Breast epithelium (tissue), 4 donors: ENCODE measurements at regions not wholly inside any gene's neighbourhood (a gene's known extent, or its start where the extent isn't known, plus 50 kb on each side); places are given as distances from the start of the nearest gene placed in this dataset.
A peak's percentile ranks its signal among the peaks of the same experiment; 100 is the strongest.
"Not testable (repeated sequence)": the region's sequence is repeated elsewhere in the genome, so short reads cannot be mapped to it uniquely, and the experiment has no call there.

Experiments used
- DNase-seq, 2 donors: peaks; one replicate each; pipeline ENCODE4 v3.0.0-alpha.2; 2019; ENCODE audit warnings: low spot score in 2 of 2
- H3K27ac ChIP-seq, 2 donors: fragments of 200-600 bp; sonication (generic) in 1 of 2; one replicate each; pipeline ENCODE4 v1.5.1; 2016 to 2019; ENCODE audit warnings: mild to moderate bottlenecking in 1 of 2
- H3K27me3 ChIP-seq, 2 donors: fragments of 200-600 bp; sonication (generic) in 1 of 2; one replicate each; pipeline versions ENCODE4 v1.5.1 to v1.6.0; 2017 to 2019; ENCODE audit warnings: control low read depth in 1 of 2, mild to moderate bottlenecking in 1 of 2
- H3K36me3 ChIP-seq: fragments of 200-600 bp; one replicate; pipeline ENCODE4 v1.5.1; 2019
- H3K4me1 ChIP-seq, 2 donors: fragments of 200-600 bp; sonication (generic); one replicate each; pipeline ENCODE4 v1.5.1; 2016 to 2019; ENCODE audit warnings: control low read depth in 1 of 2
- H3K4me3 ChIP-seq, 3 donors: fragments of 200-600 bp; sonication (generic); 1 replicate in 2 of 3; 2 replicates in 1 of 3; pipeline ENCODE4 v1.5.1; 2016 to 2019; ENCODE audit warnings: mild to moderate bottlenecking in 3 of 3, moderate library complexity in 2 of 3
- H3K9me3 ChIP-seq, 2 donors: fragments of 200-600 bp; sonication (generic) in 1 of 2; one replicate each; pipeline ENCODE4 v1.5.1; 2016 to 2019; ENCODE audit warnings: control low read depth in 1 of 2
- POLR2A ChIP-seq: fragments of 450-650 bp; IDR thresholded peaks from one replicate; pipeline ENCODE4 v1.6.1; 2016; ENCODE audit warnings: antibody characterized with exemption, mild to moderate bottlenecking, moderate library complexity
- POLR2AphosphoS5 ChIP-seq, 3 donors: sonication (generic); formaldehyde crosslinking; IDR thresholded peaks; one replicate each; pipeline ENCODE4 v1.6.1; 2017; ENCODE audit warnings: antibody characterized with exemption in 3 of 3
- intact Hi-C: fragments of 100-400 bp; cut with DNase I; formaldehyde crosslinking; loops from one replicate; pipeline ENCODE4 v1.15.1; 2023; ENCODE audit warnings: low total_unique reads
- TF ChIP-seq, protein P1 (sequence below), 3 donors: fragments of 450-650 bp; IDR thresholded peaks; one replicate each; pipeline ENCODE4 v1.5.1; 2016 to 2017; ENCODE audit warnings: antibody characterized with exemption in 3 of 3, mild to moderate bottlenecking in 3 of 3, moderate library complexity in 3 of 3

DNA sequence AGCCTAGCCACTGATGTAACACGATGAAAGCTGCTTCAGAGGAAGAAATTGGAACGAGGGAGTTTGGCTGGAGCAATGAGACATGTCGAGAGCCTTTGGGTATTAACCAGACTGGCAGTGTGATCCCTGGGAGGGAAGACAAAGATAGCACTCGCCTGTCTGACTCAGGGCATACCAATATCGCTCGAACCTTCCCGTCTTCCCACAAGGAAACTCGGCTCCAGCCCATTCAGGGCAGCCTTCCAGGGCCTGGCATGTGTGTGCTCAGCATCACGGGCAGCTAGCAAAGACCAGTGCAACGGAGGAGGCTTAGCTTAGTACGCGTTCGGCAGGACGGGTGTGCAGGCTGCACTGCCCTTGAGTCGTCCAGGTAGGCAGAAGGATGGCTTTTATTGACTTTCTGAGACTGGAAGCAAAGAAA is 356.9 kb upstream of the WWC1 start:
- Histone ChIP-seq H3K27ac (no peak overlapping the region), H3K4me1 (no peaks in the 10 kb centered on the region), H3K4me3 (no peak overlapping the region), H3K9me3 (no peaks in the 10 kb centered on the region), H3K27me3 (no peaks in the 10 kb centered on the region), H3K36me3 (no peaks in the 10 kb centered on the region)
- TF ChIP-seq POLR2A (no peak), POLR2AphosphoS5 (IDR thresholded peaks at IDR 0.05) (peak in 1 of 3 donors; percentile 4)
- DNase-seq = peak in 1 of 2 donors; percentile 43
- intact Hi-C loops = no loop called here

GRCh38 chr5:167936022-167936421 is 355.4 kb upstream of the WWC1 start:
- TF ChIP-seq POLR2AphosphoS5 (IDR thresholded peaks at IDR 0.05) (no peak), POLR2A (no peak)
- TF ChIP-seq, protein P1, sequence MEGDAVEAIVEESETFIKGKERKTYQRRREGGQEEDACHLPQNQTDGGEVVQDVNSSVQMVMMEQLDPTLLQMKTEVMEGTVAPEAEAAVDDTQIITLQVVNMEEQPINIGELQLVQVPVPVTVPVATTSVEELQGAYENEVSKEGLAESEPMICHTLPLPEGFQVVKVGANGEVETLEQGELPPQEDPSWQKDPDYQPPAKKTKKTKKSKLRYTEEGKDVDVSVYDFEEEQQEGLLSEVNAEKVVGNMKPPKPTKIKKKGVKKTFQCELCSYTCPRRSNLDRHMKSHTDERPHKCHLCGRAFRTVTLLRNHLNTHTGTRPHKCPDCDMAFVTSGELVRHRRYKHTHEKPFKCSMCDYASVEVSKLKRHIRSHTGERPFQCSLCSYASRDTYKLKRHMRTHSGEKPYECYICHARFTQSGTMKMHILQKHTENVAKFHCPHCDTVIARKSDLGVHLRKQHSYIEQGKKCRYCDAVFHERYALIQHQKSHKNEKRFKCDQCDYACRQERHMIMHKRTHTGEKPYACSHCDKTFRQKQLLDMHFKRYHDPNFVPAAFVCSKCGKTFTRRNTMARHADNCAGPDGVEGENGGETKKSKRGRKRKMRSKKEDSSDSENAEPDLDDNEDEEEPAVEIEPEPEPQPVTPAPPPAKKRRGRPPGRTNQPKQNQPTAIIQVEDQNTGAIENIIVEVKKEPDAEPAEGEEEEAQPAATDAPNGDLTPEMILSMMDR (IDR thresholded peaks at IDR 0.05) = no peak
- Histone ChIP-seq H3K4me3 (no peak overlapping the region), H3K4me1 (no peaks in the 10 kb centered on the region), H3K9me3 (no peaks in the 10 kb centered on the region), H3K36me3 (no peaks in the 10 kb centered on the region), H3K27ac (no peak overlapping the region), H3K27me3 (no peaks in the 10 kb centered on the region)
- intact Hi-C loops = no loop called here
- no peak for DNase-seq

- no peak for DNase-seq
- Histone ChIP-seq H3K4me3 (no peak overlapping the region), H3K27ac (no peak overlapping the region), H3K9me3 (no peaks in the 10 kb centered on the region), H3K27me3 (no peaks in the 10 kb centered on the region), H3K36me3 (no peaks in the 10 kb centered on the region), H3K4me1 (no peaks in the 10 kb centered on the region)
- TF ChIP-seq POLR2A (no peak), POLR2AphosphoS5 (IDR thresholded peaks at IDR 0.05) (no peak)
- TF ChIP-seq, protein P1 (IDR thresholded peaks at IDR 0.05) = no peak
- intact Hi-C loops = no loop called here
Observed at GRCh38 chr5:167936944-167937634, 354.4 kb upstream of the WWC1 start.

- no peaks in the 10 kb centered on the region for H3K9me3 ChIP-seq
- TF ChIP-seq POLR2AphosphoS5 (IDR thresholded peaks at IDR 0.05) (no peak), POLR2A (no peak)
- TF ChIP-seq, protein P1 (IDR thresholded peaks at IDR 0.05) = no peak
- intact Hi-C loops = no loop called here
- no peaks in the 10 kb centered on the region for H3K36me3 ChIP-seq
- no peak overlapping the region for H3K27ac ChIP-seq
- H3K27me3 ChIP-seq = no peaks in the 10 kb centered on the region
- H3K4me3 ChIP-seq = no peak overlapping the region
- DNase-seq = no peak
- no peaks in the 10 kb centered on the region for H3K4me1 ChIP-seq
Observed at GRCh38 chr5:167937635-167937998, 353.8 kb upstream of the WWC1 start.

DNA sequence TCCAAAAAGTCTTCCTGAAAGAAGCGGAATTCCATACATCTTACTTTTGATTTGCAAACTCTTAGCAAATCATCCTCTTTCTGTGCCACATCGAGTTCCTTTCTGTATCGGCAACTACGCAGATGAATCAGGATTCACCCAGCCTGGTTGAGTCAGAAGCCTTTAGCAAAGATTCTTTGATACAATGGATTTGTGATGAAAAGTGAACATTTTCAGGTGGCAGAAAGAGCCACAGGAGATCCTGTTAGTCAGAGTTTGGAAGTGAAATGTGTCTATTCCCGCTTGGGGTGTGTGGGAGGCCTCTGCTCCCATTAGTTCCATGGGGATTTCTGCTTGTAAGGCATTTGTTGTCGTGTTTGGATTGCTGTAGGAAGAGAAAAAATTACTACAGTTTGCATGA is 351.8 kb upstream of the WWC1 start:
- Histone ChIP-seq H3K36me3 (no peaks in the 10 kb centered on the region), H3K9me3 (no peaks in the 10 kb centered on the region), H3K27me3 (no peaks in the 10 kb centered on the region), H3K27ac (no peak overlapping the region), H3K4me3 (no peak overlapping the region), H3K4me1 (no peaks in the 10 kb centered on the region)
- intact Hi-C loops = no loop called here
- TF ChIP-seq POLR2AphosphoS5 (IDR thresholded peaks at IDR 0.05) (no peak), POLR2A (no peak)
- TF ChIP-seq, protein P1 (IDR thresholded peaks at IDR 0.05) = no peak
- DNase-seq = no peak

- H3K27me3 ChIP-seq = no peaks in the 10 kb centered on the region
- no peak overlapping the region for H3K27ac ChIP-seq
- no peak overlapping the region for H3K4me3 ChIP-seq
- DNase-seq = no peak
- no peaks in the 10 kb centered on the region for H3K9me3 ChIP-seq
- intact Hi-C loops = no loop called here
- H3K36me3 ChIP-seq = no peaks in the 10 kb centered on the region
- H3K4me1 ChIP-seq = no peaks in the 10 kb centered on the region
- TF ChIP-seq POLR2A (no peak), POLR2AphosphoS5 (IDR thresholded peaks at IDR 0.05) (no peak)
- TF ChIP-seq, protein P1 (IDR thresholded peaks at IDR 0.05) = no peak
Observed at GRCh38 chr5:167940911-167941310, 350.5 kb upstream of the WWC1 start.

- H3K4me3 ChIP-seq, H3K36me3 ChIP-seq, H3K27me3 ChIP-seq, H3K4me1 ChIP-seq, intact Hi-C loops, H3K27ac ChIP-seq, H3K9me3 ChIP-seq, DNase-seq: not testable (repeated sequence)
Observed at GRCh38 chr5:167941556-167941955, 349.9 kb upstream of the WWC1 start.
